ENCODE measurements at regions not wholly inside any gene's neighbourhood (a gene's known extent, or its start where the extent isn't known, plus 50 kb on each side); places are given as distances from the start of the nearest gene placed in this dataset.

DNA sequence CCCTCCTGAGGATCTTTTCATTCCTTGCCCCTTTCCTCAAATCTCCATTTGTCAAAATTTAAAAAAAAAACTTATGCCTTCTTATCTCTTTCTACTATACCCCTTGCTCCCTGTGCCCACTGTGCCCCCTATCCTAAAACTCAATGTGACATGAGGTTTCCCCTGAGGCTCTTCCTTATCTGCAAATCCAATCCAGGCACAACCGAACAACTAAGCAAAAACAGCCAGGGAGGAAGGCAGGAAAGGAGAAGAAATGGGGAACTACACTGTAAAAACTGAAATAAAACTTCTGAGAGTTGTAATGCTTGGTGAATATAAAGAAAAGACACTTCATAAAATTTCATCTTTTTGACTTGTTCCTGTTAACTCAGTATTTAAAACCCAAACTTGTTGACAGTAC, 54.2 kb downstream of the CRPPA start:
- in situ Hi-C loops (cut with HindIII; ENCODE audit: low pct_unique_long_range_greater_than_20kb, low sequenced_read_pairs) (no loop called here), intact Hi-C loops (cut with micrococcal nuclease; ENCODE audit: unreplicated experiment) (no loop called here)
- Histone ChIP-seq H3K27ac (ENCODE audit: low read length) (no peak overlapping the region), H3K4me3 (ENCODE audit: low read depth in 2 of 2, low read length in 2 of 2) (no peak overlapping the region), H3K4me1 (ENCODE audit: control insufficient read depth, insufficient read depth, low read length) (no peaks in the 10 kb centered on the region), H3K9me3 (ENCODE audit: control insufficient read depth, insufficient read depth, low read depth, low read length) (no peaks in the 10 kb centered on the region), H3K36me3 (ENCODE audit: control insufficient read depth, insufficient read depth, low read length) (no peaks in the 10 kb centered on the region), H3K27me3 (ENCODE audit: control insufficient read depth, insufficient read depth, low read length) (no peaks in the 10 kb centered on the region)
- ATAC-seq (no peak), DNase-seq (ENCODE audit: low read depth, low spot score) (no peak)
- TF ChIP-seq SIN3A (IDR thresholded peaks at IDR 0.05; ENCODE audit: borderline replicate concordance, insufficient read depth, low read depth, low read length) (no peak), POLR2AphosphoS5 (IDR thresholded peaks at IDR 0.05; ENCODE audit: low read depth, low read length) (no peak), TCF7L2 (IDR thresholded peaks at IDR 0.05; ENCODE audit: low read depth, low read length) (no peak), CTCF (IDR thresholded peaks at IDR 0.05) (no peak)
- TF ChIP-seq, protein P1, sequence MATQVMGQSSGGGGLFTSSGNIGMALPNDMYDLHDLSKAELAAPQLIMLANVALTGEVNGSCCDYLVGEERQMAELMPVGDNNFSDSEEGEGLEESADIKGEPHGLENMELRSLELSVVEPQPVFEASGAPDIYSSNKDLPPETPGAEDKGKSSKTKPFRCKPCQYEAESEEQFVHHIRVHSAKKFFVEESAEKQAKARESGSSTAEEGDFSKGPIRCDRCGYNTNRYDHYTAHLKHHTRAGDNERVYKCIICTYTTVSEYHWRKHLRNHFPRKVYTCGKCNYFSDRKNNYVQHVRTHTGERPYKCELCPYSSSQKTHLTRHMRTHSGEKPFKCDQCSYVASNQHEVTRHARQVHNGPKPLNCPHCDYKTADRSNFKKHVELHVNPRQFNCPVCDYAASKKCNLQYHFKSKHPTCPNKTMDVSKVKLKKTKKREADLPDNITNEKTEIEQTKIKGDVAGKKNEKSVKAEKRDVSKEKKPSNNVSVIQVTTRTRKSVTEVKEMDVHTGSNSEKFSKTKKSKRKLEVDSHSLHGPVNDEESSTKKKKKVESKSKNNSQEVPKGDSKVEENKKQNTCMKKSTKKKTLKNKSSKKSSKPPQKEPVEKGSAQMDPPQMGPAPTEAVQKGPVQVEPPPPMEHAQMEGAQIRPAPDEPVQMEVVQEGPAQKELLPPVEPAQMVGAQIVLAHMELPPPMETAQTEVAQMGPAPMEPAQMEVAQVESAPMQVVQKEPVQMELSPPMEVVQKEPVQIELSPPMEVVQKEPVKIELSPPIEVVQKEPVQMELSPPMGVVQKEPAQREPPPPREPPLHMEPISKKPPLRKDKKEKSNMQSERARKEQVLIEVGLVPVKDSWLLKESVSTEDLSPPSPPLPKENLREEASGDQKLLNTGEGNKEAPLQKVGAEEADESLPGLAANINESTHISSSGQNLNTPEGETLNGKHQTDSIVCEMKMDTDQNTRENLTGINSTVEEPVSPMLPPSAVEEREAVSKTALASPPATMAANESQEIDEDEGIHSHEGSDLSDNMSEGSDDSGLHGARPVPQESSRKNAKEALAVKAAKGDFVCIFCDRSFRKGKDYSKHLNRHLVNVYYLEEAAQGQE (IDR thresholded peaks at IDR 0.05; ENCODE audit: insufficient read depth in 1 of 2, low read depth in 2 of 2, low read length in 1 of 2) = no peak
- ChIA-PET CTCF (no interaction called here), POLR2A (interaction anchor here (0.6 kb wide), 1 partner anchor 57 kb away, joined by 5 read pairs; no protein-coding TSS in a partner anchor)
- no TSS peak for BruUV-seq (replicated peaks)

- H3K9me3 ChIP-seq (ENCODE audit: control insufficient read depth, insufficient read depth, low read depth, low read length) = no peaks in the 10 kb centered on the region
- BruUV-seq (replicated peaks) = no TSS peak
- ATAC-seq (no peak), DNase-seq (ENCODE audit: low read depth, low spot score) (no peak)
- ChIA-PET CTCF (no interaction called here), POLR2A (interaction anchor here (1.2 kb wide), 1 partner anchor 54 kb away, joined by 3 read pairs; no protein-coding TSS in a partner anchor)
- no peak overlapping the region for H3K4me3 ChIP-seq (ENCODE audit: low read depth in 2 of 2, low read length in 2 of 2)
- no peaks in the 10 kb centered on the region for H3K27me3 ChIP-seq (ENCODE audit: control insufficient read depth, insufficient read depth, low read length)
- intact Hi-C loops (cut with micrococcal nuclease; ENCODE audit: unreplicated experiment) (no loop called here), in situ Hi-C loops (cut with HindIII; ENCODE audit: low pct_unique_long_range_greater_than_20kb, low sequenced_read_pairs) (no loop called here)
- TF ChIP-seq CTCF (IDR thresholded peaks at IDR 0.05) = no peak
- no peak for TF ChIP-seq SIN3A (IDR thresholded peaks at IDR 0.05; ENCODE audit: borderline replicate concordance, insufficient read depth, low read depth, low read length)
- TF ChIP-seq TCF7L2 (IDR thresholded peaks at IDR 0.05; ENCODE audit: low read depth, low read length) = no peak
- no peak for TF ChIP-seq POLR2AphosphoS5 (IDR thresholded peaks at IDR 0.05; ENCODE audit: low read depth, low read length)
- TF ChIP-seq, protein P1 (IDR thresholded peaks at IDR 0.05; ENCODE audit: insufficient read depth in 1 of 2, low read depth in 2 of 2, low read length in 1 of 2) = no peak
- no peaks in the 10 kb centered on the region for H3K4me1 ChIP-seq (ENCODE audit: control insufficient read depth, insufficient read depth, low read length)
- peak overlapping the region; percentile 13; the same call in 1 of the 2 replicates for H3K27ac ChIP-seq (ENCODE audit: low read length)
- H3K36me3 ChIP-seq (ENCODE audit: control insufficient read depth, insufficient read depth, low read length) = no peaks in the 10 kb centered on the region
These were observed 55.4 kb downstream of the CRPPA start for GRCh38 chr7:16365952-16366351.

Measured in Panc1 (cell line).